ENCODE measurements at regions not wholly inside any gene's neighbourhood (a gene's known extent, or its start where the extent isn't known, plus 50 kb on each side); places are given as distances from the start of the nearest gene placed in this dataset.

DNA sequence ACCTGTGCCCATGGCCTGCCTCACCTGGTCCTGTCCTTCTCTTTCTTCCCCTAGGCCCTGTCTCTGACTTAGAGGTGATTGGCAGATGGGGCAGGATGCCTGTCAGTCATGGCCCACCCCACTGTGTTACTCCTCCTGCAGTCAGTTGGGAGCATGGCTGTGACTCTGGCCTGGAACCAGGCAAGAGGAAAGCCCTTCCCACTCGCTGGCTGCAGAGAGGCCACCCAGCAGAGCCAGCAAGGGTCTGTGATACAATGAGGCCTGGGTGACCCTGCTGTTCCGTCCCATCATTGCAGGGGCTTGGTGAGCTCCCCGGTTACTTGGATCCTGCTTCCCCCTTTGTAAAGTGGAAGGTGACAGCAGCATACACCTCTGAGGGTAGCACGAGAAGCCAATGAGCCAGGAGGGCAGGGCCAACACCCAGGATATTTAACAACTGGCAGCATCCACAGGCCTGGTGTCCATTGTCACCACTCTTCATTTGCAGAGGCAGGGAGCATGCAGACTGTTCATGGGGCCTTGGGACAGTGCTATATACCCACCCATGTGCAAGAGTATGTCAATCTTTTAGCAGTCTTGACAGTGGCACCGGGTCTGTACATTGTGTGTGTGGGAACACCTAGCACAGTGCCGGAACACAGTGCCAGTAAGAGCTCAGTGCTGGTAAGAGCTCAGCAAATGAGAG is 191.0 kb upstream of the C1orf174 start:
- no peak for DNase-seq

GRCh38 chr1:4091996-4092395 is 191.9 kb upstream of the C1orf174 start:
- DNase-seq = no peak

DNA sequence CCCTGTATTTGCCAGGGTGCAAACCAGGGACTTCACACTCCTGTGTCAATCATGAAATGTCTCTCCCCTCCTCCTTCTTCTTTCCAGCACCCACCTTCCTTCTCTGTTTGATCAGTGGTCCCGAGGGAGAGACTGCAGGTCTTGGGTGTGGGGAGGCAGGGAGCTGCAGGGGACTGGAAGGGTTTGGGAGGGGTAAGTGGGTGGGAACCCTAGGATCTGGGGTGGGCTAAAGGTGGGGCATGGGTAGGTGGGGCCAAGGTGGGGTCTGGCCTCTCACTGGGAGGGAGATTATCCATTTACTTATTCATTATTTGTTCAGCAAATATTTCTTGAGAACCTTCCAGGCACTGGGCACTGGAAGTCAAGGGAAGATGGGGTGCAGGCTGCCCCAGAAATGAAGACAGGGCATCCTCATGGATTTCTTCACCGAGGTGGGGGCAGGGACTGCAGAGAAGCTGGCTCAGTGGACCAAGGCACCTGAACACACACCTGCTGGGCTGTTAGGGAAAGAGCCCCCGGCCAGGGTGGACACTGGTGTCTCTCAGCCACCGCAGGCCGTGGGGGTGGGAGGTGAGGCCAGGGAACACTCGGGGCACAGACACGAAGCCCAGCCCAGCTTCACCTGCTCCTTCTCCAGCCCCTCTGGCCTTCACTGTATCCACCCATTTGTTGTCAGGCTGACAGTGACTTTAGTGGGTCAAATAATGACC is 193.9 kb upstream of the C1orf174 start:
- DNase-seq = no peak

- DNase-seq = no peak
These were observed 195.4 kb upstream of the C1orf174 start for GRCh38 chr1:4095433-4095971.

DNA sequence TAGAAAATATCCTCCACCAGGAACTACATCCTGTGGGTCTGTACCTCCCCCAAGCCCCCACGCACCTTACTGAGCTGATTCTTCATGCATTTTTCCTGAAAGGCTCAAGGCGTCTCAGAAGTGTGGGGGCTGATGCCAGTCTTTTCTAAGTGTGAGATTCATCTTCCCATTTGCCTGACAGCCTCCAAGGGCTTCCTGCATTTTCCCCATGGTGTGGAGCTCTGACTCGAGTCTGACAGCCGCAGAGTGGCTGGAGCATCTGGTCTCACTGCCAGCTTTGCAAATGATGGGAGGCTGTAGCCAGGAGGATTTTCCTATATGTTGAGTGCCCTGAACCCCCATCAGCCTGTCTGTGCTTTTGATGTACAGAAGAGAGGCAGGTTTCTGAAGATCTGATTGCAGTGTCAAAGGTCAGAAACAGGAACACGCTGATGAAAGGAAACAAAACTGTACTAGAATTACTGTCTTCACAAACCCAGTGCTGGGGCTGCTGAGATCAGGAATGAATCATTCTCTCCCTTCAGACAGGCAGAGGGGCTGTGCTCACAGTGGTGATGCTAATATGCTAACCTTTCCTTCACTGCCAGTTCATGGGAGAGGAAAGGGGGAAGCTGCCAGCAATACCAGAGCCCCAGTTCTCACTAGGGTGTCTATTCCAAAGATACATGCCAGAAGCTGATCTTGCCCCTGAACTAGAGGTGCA is 201.5 kb upstream of the C1orf174 start:
- no peak for DNase-seq

DNA sequence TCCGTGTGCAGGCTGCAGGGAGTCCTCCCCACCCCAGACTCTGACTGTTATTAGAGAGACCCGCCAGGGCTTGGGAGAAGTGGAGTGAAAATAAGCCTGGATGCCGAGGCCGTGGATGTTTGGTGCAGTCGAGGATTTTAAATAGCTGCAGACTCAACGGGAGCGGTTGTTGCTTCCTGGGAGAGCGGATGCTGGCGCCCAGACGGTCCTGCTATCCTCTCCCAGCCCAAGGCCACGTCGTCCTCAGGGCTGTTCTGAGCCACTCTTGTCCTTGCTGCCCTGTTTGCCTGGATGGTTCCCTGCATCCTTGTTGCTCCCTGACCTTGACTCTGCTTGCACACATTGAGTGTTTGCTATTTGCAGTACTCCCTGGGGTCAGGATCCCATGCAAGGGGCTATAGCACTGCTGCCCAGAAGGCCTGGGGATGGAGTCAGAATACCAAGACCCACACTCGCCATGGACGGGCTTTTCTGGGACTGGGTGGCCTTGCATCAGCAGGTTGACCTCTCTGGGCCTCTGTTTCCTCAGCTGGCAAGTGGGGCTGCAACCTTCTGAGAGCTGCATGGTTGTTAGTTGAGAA is 205.3 kb upstream of the C1orf174 start:
- no peak for DNase-seq

- no peak for DNase-seq
These were observed 206.7 kb upstream of the C1orf174 start for GRCh38 chr1:4106731-4107130.

- no peak for DNase-seq
These were observed 207.2 kb upstream of the C1orf174 start for GRCh38 chr1:4107291-4107690.

DNA sequence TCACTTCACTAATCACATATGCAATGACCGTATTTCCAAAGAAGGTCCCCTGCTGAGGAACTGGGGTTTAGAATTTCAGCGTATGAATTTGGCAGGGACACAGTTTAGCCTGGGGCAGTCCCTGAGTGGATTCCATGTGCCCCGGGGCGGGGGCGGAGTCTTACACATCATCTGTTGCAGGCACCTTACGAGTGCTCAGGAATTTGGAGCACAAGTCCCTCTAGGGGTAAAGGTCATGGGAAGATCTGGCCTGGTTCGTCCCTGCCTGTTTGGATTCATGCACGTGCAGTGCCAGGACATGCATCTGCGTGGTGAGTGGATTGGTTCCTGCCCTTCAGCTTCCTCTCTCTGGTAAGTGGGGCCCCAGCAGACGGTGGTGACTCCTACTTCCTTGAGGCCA is 208.3 kb upstream of the C1orf174 start:
- no peak for DNase-seq

GRCh38 chr1:4108758-4109627 is 208.9 kb upstream of the C1orf174 start:
- DNase-seq = peak; percentile 61

- DNase-seq = no peak
These were observed 209.5 kb upstream of the C1orf174 start for GRCh38 chr1:4109628-4109940.

DNA sequence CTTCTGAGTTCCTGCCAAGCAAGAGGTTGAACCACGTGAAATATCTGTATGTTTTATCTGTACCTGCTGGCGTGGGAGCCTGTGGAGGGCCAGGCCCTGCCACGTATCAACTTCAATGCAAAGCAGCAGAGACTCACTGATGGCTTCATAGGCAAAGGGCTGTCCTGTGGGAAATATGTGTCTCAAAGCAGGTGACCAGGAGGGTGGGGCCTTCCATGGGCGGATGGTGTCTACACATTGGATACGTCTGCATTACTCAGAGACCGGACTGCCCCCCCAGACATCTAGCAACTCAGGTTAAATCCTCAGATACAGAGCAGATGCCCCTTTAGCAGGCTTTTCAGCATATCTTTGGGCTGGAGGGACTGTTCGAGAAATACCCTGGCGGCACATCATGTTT is 210.8 kb upstream of the C1orf174 start:
- no peak for DNase-seq

GRCh38 chr1:4113897-4114296 is 213.8 kb upstream of the C1orf174 start:
- no peak for DNase-seq

- DNase-seq = no peak
These were observed 215.3 kb upstream of the C1orf174 start for GRCh38 chr1:4115191-4115900.

- no peak for DNase-seq
These were observed 217.1 kb upstream of the C1orf174 start for GRCh38 chr1:4117196-4117595.

- no peak for DNase-seq
These were observed 218.9 kb upstream of the C1orf174 start for GRCh38 chr1:4118746-4119515.

DNA sequence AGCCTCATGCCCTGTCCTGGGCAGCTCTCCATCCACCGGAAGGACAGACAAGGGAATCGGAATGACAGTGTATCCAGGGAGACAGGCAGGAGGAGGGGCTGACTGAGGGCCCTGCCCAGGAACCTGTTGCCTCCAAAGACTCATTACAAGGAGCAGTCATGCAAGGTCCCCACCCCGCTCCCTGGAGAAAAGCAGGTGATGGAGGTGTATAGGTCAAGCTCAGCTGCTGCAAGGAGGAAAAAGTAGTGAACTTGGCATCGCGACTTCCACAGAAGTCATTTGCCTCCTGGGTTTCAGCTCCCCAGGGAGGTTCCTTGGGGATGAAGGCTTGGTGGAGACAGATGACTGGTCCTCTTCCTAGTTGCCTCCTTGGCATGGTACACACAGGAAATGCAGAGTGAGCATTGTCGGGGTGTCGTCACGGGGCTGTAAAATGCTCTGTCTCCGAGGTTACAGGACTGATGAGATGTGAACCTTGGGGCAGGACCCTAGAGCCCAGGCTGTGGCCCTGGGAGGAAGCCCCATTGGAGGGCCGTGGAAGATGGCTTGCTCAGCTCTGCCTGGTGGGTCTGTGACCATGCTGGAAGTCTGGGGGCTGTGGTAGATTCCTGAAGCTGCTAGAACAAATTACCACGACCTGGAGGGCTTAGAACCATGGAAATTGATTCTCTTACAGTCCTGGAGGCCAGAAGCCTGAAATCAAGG is 219.6 kb upstream of the C1orf174 start:
- DNase-seq = no peak

GRCh38 chr1:4120557-4121292 is 220.7 kb upstream of the C1orf174 start:
- DNase-seq = peak; percentile 27

DNA sequence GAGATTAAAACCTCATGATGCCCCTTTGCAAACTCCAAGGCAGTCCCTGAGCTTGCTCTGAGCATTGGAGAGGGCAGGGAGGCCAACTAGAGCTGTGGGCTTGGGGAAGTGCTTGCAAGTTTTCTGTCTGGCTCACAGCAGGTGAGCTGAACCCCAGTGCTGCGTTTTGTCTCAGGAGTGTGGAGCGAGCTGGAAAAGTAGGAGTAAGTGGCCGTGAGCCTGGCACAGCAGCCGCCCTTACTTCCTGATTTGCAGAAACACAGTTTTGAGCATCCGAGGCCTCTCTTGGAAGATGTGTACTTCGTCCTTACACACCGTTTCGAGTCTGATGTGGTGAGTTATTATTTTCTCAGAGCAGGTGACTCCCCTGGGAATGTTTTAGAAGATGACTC is 221.2 kb upstream of the C1orf174 start:
- peak; percentile 13 for DNase-seq

Measured in right forelimb (tissue), 1 donor.